Activated T-helper 17 cell treated with anti-CD3 and anti-CD28 coated beads, Interleukin-2, amount 50 U/mL, for 72 hours (primary cell): ENCODE measurements at regions not wholly inside any gene's neighbourhood (a gene's known extent, or its start where the extent isn't known, plus 50 kb on each side); places are given as distances from the start of the nearest gene placed in this dataset.

Source experiments
- ATAC-seq: fragments of 150-1000 bp; cut with Tn5 transposase; replicated peaks from 2 replicates; pipeline ENCODE4 v1.10.0; 2021; ENCODE audit warnings: mild to moderate bottlenecking, moderate library complexity
- H3K27ac Mint-ChIP-seq: one replicate; pipeline ENCODE4 v1.8.0; 2022; ENCODE audit warnings: mixed read lengths
- H3K27me3 Mint-ChIP-seq: one replicate; pipeline ENCODE4 v1.8.0; 2022; ENCODE audit warnings: mixed read lengths
- H3K36me3 Mint-ChIP-seq: one replicate; pipeline ENCODE4 v1.8.0; 2022; ENCODE audit warnings: low read depth, mild to moderate bottlenecking, mixed read lengths
- H3K4me1 Mint-ChIP-seq: one replicate; pipeline ENCODE4 v1.8.0; 2022; ENCODE audit warnings: mixed read lengths
- H3K4me3 Mint-ChIP-seq: one replicate; pipeline ENCODE4 v1.8.0; 2022; ENCODE audit warnings: mild to moderate bottlenecking, mixed read lengths
- H3K9me3 Mint-ChIP-seq: one replicate; pipeline ENCODE4 v1.8.0; 2022; ENCODE audit warnings: mixed read lengths

DNA sequence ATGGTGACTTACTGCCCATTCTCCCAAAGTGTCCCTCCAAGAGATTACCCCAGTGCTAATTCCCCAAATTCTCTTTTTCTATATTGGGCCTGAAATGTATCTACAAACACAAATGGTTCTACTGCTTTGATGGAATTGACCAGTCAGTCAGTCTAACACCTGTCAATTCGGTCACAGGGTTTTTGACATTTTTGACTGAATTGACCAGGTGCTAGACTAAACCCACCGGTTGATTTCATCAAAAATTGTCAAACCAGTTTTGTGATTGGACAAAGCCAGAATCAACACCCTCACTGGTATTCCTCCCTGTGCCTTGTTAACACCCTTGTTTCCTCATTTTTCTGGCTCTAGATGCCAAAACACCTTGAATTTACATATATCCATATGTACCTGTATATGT lies 398.4 kb upstream of the NR2F2 start:
- no peaks in the 10 kb centered on the region for H3K27me3 Mint-ChIP-seq
- no peak overlapping the region for H3K27ac Mint-ChIP-seq
- no peaks in the 10 kb centered on the region for H3K9me3 Mint-ChIP-seq
- H3K4me3 Mint-ChIP-seq, result no peak overlapping the region
- no peaks in the 10 kb centered on the region for H3K36me3 Mint-ChIP-seq
- H3K4me1 Mint-ChIP-seq, result no peaks in the 10 kb centered on the region
- ATAC-seq, result no peak

DNA sequence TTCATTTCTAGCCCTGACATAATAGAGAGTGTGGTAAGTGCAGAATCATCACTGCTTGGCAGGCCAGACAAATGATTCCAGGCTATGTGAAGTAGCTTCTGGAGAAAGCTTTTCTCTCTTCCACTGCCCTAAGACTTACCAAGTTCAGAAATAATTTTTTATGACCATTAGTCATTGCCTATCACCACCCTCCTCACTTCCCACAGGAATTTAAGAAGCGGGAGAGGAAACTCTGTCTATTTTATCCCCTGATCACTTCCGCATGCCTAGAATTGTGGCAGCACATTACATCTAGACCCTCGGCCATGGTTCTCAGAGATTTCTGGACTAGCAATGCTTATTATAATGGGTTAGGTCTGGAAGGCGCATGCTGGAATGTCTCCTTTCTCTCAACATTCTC lies 397.8 kb upstream of the NR2F2 start:
- H3K4me1 Mint-ChIP-seq, result no peaks in the 10 kb centered on the region
- H3K27me3 Mint-ChIP-seq, result no peaks in the 10 kb centered on the region

DNA sequence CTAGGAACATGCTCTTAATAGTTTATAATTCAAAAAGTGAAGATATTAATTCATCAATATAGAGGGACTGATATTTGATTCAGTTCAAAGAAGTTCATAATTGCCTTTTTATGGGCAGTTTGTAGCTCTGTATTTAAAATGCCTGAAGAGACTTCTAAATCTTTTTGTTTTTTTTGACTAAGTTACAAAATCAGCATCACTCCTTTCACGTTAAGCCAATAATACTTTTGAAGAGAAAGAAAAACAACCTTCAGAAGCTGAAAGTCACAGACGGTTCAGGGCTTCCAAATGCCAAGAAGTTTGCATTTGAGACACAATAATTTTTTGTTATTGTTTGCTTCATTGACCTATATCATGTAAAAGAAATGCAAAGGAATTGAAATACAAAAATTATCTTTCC lies 394.6 kb upstream of the NR2F2 start:
- Mint-ChIP-seq H3K27me3 (no peaks in the 10 kb centered on the region), H3K36me3 (no peaks in the 10 kb centered on the region), H3K9me3 (peaks cover 4% of the 10 kb centered on the region), H3K4me3 (no peak overlapping the region), H3K4me1 (no peaks in the 10 kb centered on the region), H3K27ac (no peak overlapping the region)
- ATAC-seq, result no peak

More for the DNA sequence above, 397.8 kb upstream of the NR2F2 start:
- H3K4me3 Mint-ChIP-seq, result no peak overlapping the region
- H3K27ac Mint-ChIP-seq, result no peak overlapping the region
- no peak for ATAC-seq
- H3K36me3 Mint-ChIP-seq, result no peaks in the 10 kb centered on the region
- H3K9me3 Mint-ChIP-seq, result peaks cover 2% of the 10 kb centered on the region

DNA sequence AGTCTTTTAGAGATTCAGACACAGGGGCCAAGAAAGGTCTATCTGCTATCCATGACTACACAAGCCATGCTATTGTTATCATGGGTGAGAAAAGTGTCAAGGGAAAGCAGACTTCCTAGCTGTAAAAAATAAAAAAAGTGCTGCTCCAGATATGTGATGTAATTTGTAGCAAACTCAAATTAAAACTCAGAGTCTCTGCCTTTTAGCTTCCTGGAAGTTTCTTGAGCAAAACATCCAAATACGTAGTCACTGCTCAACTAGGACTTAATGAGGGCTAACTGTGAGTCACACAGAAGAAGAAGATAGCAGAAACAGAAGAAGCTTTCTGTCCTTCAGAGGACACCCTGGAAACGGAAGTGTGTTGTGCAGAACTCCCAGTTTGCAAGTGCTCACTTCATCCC lies 393.4 kb upstream of the NR2F2 start:
- Mint-ChIP-seq H3K4me3 (no peak overlapping the region), H3K9me3 (peaks cover 4% of the 10 kb centered on the region), H3K27ac (no peak overlapping the region)

DNA sequence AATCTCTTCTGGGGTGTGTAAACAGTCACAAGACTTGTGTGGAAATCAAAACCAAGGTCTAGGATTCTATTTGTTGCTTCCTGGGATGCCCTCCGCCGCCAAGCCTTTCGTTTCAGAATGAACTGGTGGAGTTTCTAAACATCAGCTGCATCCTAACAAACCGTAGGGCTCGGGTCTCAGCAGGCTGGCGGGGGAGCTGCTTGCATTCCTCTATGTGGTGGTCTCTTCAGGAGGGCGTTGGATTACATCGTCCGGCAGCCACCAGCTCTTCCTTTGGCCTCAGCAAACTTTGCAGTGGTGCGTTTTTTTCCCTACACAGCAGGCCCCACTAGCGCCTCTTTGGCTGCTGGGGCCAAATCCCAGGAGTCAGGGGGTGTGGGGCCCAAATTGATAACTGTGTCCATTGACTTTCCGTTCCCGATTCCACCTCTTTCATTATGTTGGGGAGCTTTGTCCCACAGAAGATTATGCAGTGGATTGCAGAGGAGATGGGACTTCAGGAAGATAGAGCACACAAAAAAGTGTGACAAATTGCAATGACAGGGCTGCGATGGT lies 390.0 kb upstream of the NR2F2 start:
- Mint-ChIP-seq H3K27ac (no peak overlapping the region), H3K36me3 (no peaks in the 10 kb centered on the region), H3K4me1 (no peaks in the 10 kb centered on the region), H3K4me3 (no peak overlapping the region), H3K9me3 (peaks cover 13% of the 10 kb centered on the region), H3K27me3 (no peaks in the 10 kb centered on the region)
- ATAC-seq, result no peak

More for the DNA sequence above, 393.4 kb upstream of the NR2F2 start:
- Mint-ChIP-seq H3K36me3 (no peaks in the 10 kb centered on the region), H3K4me1 (no peaks in the 10 kb centered on the region), H3K27me3 (no peaks in the 10 kb centered on the region)
- no peak for ATAC-seq

DNA sequence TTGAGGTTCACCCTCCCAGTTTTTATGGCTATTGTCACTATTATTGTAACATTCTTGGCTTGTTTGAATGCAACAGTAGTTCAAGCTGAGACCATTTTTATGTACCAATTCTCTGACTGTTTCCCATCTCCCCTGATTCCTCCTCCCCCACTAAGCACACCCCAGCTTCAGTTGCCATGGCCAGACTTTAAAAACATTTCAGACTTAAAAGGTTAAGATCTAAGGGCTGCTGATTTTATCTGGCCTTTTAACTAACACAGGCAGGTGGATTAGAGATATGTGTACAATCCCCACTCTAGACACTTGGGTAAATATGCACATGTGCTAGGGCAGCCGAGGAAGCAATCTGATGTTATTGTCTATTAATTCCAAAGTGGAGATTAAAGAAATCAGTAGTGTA lies 386.3 kb upstream of the NR2F2 start:
- H3K4me1 Mint-ChIP-seq, result no peaks in the 10 kb centered on the region
- peaks cover 14% of the 10 kb centered on the region for H3K9me3 Mint-ChIP-seq
- H3K36me3 Mint-ChIP-seq, result no peaks in the 10 kb centered on the region
- no peak for ATAC-seq
- no peak overlapping the region for H3K4me3 Mint-ChIP-seq
- no peak overlapping the region for H3K27ac Mint-ChIP-seq
- H3K27me3 Mint-ChIP-seq, result no peaks in the 10 kb centered on the region

DNA sequence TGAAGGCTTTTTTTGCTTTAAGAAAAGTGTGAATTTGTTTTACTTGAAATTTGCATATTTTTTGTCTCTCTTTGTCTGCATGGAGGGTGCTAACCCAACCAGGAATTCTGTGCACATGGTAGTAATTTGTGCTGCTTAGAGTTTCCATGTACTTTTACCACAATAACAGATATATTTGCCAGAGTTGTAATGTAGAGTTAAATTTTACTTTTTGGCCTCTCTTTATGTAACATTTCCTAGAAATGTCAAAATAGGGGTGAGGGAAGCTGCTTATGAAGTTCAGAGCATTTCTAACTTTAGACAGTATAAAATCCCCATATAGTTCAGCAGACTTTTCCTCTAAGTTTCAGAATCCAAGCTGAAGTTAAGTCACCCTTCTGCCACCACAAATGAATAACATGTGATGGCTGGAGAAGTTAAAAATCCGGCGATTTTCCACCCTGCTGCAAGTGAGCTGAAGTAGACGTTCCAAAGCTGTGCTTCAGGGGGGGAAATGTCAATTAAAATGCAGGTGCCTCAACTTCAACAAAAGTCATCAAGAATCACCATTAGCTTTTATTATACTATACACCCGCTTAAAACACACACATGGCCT lies 385.7 kb upstream of the NR2F2 start:
- Mint-ChIP-seq H3K9me3 (peaks cover 14% of the 10 kb centered on the region), H3K27me3 (no peaks in the 10 kb centered on the region), H3K4me1 (no peaks in the 10 kb centered on the region), H3K4me3 (no peak overlapping the region), H3K36me3 (no peaks in the 10 kb centered on the region), H3K27ac (no peak overlapping the region)
- no peak for ATAC-seq

DNA sequence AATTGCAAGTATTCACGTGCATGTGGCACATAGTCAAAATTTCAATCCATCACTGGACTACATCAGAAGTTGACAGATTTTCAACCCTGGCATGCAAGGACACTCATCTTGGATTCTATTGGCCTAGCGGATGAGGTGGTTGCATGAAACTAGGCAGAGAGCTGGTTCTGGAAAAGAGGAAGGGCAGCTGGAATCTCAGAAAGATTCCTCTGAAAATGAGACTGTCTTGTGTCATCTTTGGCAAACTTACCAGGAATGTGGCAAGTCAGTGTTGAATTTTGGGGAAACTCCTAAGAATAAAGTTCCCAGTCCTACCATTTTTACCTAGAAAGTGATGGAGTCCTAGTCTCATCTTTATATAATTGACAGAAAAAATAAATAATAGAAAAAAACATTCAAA lies 384.3 kb upstream of the NR2F2 start:
- no peaks in the 10 kb centered on the region for H3K4me1 Mint-ChIP-seq
- ATAC-seq, result no peak
- H3K9me3 Mint-ChIP-seq, result peaks cover 14% of the 10 kb centered on the region
- no peaks in the 10 kb centered on the region for H3K36me3 Mint-ChIP-seq
- no peaks in the 10 kb centered on the region for H3K27me3 Mint-ChIP-seq
- no peak overlapping the region for H3K27ac Mint-ChIP-seq
- H3K4me3 Mint-ChIP-seq, result no peak overlapping the region

DNA sequence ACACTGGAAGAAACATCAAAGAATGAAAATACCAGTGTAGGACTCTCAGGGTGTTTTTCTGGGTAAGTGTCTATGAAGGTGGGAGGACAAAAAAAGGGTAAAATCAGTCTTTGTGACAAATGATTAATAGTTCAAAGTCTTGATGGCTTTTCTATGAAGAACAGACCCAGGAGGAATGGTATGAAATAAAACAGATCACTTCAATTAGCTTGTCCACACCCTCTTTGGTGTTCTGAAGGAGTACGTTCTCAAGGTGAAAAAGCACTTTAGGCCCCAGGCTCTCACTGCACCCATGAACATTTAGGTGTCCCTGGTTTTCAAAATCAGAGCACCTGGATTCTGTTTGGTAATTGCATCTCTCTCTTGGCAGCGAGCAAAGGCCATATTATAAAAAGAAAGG lies 383.6 kb upstream of the NR2F2 start:
- Mint-ChIP-seq H3K9me3 (peaks cover 14% of the 10 kb centered on the region), H3K36me3 (no peaks in the 10 kb centered on the region), H3K27ac (no peak overlapping the region), H3K4me3 (no peak overlapping the region), H3K27me3 (no peaks in the 10 kb centered on the region), H3K4me1 (no peaks in the 10 kb centered on the region)
- no peak for ATAC-seq

DNA sequence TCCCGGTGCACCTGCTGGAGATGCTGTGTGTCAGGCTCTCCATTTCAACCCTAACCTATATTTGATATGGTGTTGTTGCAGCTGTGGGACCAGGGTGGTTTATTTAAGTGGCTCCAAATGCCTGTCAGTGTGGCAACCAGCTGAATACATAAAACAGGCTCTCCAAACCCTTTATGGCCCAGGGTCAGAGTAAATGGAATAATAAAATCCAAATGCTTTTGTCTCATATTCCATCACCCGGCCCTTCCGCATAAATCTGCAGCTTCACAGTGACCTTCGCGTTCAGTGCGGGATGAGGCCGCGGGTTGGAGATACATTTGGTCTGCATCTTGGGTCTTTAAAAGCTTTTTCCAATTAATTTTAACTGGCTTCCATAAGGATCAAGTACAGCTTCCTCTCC lies 382.1 kb upstream of the NR2F2 start:
- no peak overlapping the region for H3K27ac Mint-ChIP-seq
- no peak overlapping the region for H3K4me3 Mint-ChIP-seq
- no peaks in the 10 kb centered on the region for H3K36me3 Mint-ChIP-seq
- no peak for ATAC-seq
- no peaks in the 10 kb centered on the region for H3K27me3 Mint-ChIP-seq
- no peaks in the 10 kb centered on the region for H3K4me1 Mint-ChIP-seq
- H3K9me3 Mint-ChIP-seq, result peaks cover 12% of the 10 kb centered on the region

DNA sequence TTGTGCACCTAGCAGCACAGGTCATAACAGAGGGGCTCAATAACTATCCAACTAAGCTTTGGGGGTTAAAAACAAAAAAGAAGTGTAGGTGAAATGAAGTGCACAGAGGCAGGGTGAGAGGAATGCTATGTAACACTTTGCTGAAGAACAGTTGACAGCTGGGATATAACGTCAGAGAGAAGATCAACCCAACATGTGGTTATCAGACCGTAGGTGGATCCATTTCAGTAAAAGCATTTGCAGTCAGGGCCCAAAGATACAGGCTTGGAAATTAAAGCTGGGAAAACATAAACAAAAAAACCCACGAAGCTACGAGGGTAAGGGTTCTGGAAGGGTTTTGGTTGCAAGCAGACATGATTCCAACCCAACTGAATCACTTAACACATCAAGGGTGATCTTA lies 377.5 kb upstream of the NR2F2 start:
- no peak for ATAC-seq
- no peaks in the 10 kb centered on the region for H3K36me3 Mint-ChIP-seq
- H3K27me3 Mint-ChIP-seq, result no peaks in the 10 kb centered on the region
- H3K9me3 Mint-ChIP-seq, result peaks cover 8% of the 10 kb centered on the region
- no peaks in the 10 kb centered on the region for H3K4me1 Mint-ChIP-seq
- H3K4me3 Mint-ChIP-seq, result no peak overlapping the region
- H3K27ac Mint-ChIP-seq, result no peak overlapping the region

DNA sequence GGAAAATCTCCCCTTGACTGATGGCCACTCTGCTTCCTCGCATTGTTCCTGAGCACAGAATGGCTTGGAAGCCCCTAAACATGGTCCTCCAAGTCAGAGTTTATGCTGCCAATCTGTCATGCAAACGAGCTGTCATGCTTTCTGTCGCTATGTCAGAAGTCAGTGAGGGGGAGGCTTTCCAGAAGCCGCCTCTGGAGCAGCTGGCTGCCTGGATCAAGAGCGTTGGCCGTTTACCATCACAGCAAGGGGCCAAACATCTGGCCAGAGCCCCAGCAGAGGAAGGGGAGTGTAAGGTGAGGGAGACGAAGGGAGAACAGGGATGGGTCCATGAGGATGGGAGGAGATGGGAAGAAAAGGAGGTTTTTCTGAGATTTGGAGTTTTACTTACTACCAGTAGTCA lies 372.6 kb upstream of the NR2F2 start:
- Mint-ChIP-seq H3K4me1 (no peaks in the 10 kb centered on the region), H3K36me3 (no peaks in the 10 kb centered on the region), H3K4me3 (no peak overlapping the region), H3K27ac (no peak overlapping the region), H3K9me3 (peaks cover 15% of the 10 kb centered on the region), H3K27me3 (no peaks in the 10 kb centered on the region)
- ATAC-seq, result no peak

DNA sequence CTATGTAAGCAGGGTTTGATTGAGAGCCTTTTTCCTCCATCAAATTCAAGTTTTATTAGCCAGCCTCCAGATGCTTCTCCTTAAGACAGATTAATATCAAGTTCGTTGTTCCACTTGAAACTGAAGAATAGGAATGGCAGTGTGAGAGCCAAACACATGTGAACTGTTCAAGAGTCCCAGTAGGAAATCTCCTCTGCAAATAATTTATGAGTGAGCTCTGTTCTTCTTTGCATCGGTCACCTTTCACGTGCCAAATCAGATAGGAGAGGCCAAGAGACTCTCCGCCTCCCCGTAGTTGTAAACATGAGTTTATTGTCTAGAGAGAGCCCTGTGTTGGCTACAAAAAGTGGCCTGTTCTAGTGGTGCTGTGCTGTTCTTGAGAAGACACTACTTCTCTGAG lies 372.1 kb upstream of the NR2F2 start:
- no peak for ATAC-seq
- peaks cover 13% of the 10 kb centered on the region for H3K9me3 Mint-ChIP-seq
- no peaks in the 10 kb centered on the region for H3K4me1 Mint-ChIP-seq
- no peak overlapping the region for H3K4me3 Mint-ChIP-seq
- no peaks in the 10 kb centered on the region for H3K36me3 Mint-ChIP-seq
- H3K27me3 Mint-ChIP-seq, result no peaks in the 10 kb centered on the region
- no peak overlapping the region for H3K27ac Mint-ChIP-seq

DNA sequence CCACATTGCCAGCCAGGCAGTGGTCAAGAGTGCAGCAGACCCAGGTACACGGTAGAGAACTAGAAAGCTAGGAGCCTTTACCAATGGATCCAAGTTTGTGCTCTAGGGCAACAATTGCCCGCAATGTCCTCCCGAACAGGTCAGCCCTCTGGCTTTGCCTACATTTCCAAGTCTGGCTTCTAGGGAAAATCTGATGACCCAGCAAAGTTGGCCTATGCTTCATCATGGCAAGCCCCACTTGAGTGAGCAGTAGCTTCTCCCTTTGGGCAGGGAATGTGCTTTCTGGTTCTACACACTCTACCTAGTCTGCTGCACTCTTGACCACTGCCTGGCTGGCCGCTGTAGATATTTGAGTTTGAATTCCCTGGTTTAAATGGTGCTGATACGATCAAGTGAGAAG lies 361.6 kb upstream of the NR2F2 start:
- H3K9me3 Mint-ChIP-seq, result peaks cover 6% of the 10 kb centered on the region
- H3K27ac Mint-ChIP-seq, result no peak overlapping the region
- H3K27me3 Mint-ChIP-seq, result no peaks in the 10 kb centered on the region
- no peaks in the 10 kb centered on the region for H3K36me3 Mint-ChIP-seq
- no peaks in the 10 kb centered on the region for H3K4me1 Mint-ChIP-seq
- ATAC-seq, result no peak
- no peak overlapping the region for H3K4me3 Mint-ChIP-seq

DNA sequence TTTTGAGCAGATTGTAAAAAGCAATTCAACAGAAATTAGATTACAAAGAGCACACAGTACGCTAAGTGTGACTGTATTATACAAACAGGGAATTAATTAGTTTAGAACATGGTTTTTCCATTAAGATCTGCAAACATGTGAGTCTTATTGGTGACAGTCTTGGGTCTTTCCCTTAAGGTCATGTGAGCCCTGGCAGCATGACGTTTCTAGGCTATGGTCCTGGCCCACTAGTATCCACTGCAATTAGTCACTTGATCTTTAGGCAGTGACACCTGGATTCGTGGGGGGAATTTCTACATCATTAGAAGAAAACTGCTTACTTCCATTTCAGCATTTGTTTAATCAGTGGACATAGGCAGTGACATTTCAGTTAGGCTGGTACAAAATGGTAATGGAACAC lies 360.2 kb upstream of the NR2F2 start:
- no peak for ATAC-seq
- H3K27ac Mint-ChIP-seq, result no peak overlapping the region

DNA sequence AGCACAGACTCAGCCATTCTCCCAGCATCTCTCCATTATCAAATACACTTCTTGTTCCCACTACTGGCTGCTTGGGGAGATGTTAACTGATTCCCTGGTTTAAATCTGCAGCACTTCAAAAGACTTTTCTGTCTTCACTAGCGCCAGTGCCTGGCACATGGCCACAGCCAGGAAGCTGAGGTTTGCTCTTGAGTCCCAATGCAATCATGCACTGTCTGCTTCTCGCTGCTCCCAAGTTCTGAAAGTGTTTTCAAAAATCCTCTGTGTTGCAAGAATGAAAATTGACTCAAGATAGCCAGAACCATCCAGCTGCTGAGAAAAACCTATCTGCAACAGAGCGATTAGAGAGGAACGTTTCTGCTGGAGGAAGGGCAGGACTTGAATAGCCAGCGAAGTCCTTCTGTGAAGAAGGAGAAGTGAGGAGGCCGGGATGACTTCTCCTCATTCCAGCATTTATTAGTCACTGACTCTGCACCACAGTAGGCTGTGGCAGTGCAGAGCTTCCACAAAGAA lies 358.4 kb upstream of the NR2F2 start:
- H3K36me3 Mint-ChIP-seq, result no peaks in the 10 kb centered on the region
- H3K27me3 Mint-ChIP-seq, result no peaks in the 10 kb centered on the region
- no peak overlapping the region for H3K4me3 Mint-ChIP-seq
- peaks cover 8% of the 10 kb centered on the region for H3K9me3 Mint-ChIP-seq
- no peaks in the 10 kb centered on the region for H3K4me1 Mint-ChIP-seq
- H3K27ac Mint-ChIP-seq, result no peak overlapping the region
- no peak for ATAC-seq

More for the DNA sequence above, 360.2 kb upstream of the NR2F2 start:
- Mint-ChIP-seq H3K4me3 (no peak overlapping the region), H3K9me3 (peaks cover 4% of the 10 kb centered on the region), H3K36me3 (no peaks in the 10 kb centered on the region), H3K4me1 (no peaks in the 10 kb centered on the region), H3K27me3 (no peaks in the 10 kb centered on the region)
